ENCODE measurements at regions not wholly inside any gene's neighbourhood (a gene's known extent, or its start where the extent isn't known, plus 50 kb on each side); places are given as distances from the start of the nearest gene placed in this dataset.

GRCh38 chr3:77815467-77815866 lies 775.6 kb downstream of the ROBO2 start:
- DNase-seq (ENCODE audit: low spot score in 2 of 2) (no peak), ATAC-seq (no peak)
- no peak overlapping the region for H3K27ac Mint-ChIP-seq
- H3K36me3 Mint-ChIP-seq = no peaks in the 10 kb centered on the region
- peaks cover 9 to 11% of the 10 kb centered on the region in 2 donors for H3K9me3 Mint-ChIP-seq

- ATAC-seq = no peak
- no peak for DNase-seq (ENCODE audit: low spot score in 2 of 2)
- Mint-ChIP-seq H3K9me3 (peaks cover 15 to 17% of the 10 kb centered on the region in 2 donors), H3K27ac (no peak overlapping the region), H3K36me3 (no peaks in the 10 kb centered on the region)
Observed at GRCh38 chr3:77816366-77816765, 776.5 kb downstream of the ROBO2 start.

DNA sequence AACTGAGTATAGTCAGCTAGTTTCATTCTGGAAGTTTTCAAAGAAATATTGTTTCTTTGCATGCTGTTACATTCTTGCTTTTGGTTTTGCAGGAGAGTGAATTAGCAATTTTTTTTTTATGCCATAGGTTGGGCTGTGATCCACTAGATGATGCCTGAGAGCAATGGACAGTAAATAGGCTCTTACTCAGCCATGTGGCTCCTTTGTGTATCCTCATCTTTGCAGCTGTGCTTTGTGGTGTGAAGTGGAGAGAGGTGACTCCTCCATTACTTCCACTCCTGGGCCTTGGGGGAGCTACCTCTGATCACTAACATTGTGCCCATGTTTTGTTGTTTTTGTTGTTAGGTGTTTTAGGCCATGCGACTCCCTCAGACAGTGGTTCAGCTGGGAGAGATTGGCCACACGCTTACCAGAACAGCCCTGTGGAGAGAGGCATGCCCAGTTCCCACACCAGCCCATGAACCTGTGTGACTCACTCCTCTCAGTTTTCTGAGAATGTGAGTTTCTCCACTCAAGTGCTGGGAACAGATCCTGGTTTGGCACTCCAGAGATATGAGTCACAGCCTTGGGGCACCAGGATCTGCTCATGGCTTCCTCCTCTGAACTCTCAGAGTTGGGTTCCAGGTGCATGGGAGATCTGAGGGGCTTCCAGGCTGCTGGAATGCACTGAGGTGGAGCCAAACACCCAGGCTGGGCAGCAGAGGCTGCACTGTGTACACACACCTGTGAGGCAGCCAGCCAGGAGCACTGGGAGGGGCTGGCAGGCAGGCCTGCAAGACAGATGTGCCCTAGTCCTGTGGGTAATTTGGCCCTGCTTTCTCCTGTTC lies 785.3 kb downstream of the ROBO2 start:
- no peak overlapping the region for H3K27ac Mint-ChIP-seq
- H3K9me3 Mint-ChIP-seq = peaks cover 27 to 32% of the 10 kb centered on the region in 2 donors
- H3K36me3 Mint-ChIP-seq = peaks cover 0 to 7% of the 10 kb centered on the region in 2 donors
- DNase-seq (ENCODE audit: low spot score in 2 of 2) = no peak
- no peak for ATAC-seq

- ATAC-seq = no peak
- Mint-ChIP-seq H3K27ac (no peak overlapping the region), H3K9me3 (peaks cover 10 to 17% of the 10 kb centered on the region in 2 donors), H3K36me3 (no peaks in the 10 kb centered on the region)
- DNase-seq (ENCODE audit: low spot score in 2 of 2) = no peak
Observed at GRCh38 chr3:77835921-77836320, 796.0 kb downstream of the ROBO2 start.

DNA sequence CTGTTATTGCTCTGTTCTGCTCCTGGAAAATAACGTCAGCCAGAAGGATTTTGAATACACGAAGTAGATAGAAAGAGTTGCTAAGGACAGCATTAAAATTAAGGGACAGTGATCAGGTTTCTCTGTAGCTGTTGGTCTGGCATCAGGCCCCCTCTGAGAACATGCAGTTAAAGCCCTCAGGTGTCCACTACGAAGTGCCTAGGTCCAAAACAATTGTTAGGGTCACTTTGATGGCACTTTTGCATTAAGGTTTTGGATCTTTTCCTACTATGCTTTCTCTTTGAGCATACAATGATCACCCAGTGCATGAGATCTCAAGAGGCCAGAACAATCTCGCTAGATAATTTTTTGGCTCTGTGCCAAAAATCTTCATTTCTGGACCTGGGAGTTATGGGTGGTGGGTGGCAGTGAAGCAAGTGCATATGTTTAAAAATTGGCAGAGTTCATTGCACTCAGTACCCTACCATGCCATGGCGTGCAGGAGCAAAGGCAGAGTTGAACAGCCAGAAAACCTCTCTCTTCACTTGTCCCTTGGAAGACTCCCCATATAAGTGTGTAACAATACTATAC lies 797.6 kb downstream of the ROBO2 start:
- no peak for DNase-seq (ENCODE audit: low spot score in 2 of 2)
- Mint-ChIP-seq H3K9me3 (peaks cover 12 to 27% of the 10 kb centered on the region in 2 donors), H3K27ac (no peak overlapping the region), H3K36me3 (peaks cover 7 to 12% of the 10 kb centered on the region in 2 donors)
- ATAC-seq = no peak

DNA sequence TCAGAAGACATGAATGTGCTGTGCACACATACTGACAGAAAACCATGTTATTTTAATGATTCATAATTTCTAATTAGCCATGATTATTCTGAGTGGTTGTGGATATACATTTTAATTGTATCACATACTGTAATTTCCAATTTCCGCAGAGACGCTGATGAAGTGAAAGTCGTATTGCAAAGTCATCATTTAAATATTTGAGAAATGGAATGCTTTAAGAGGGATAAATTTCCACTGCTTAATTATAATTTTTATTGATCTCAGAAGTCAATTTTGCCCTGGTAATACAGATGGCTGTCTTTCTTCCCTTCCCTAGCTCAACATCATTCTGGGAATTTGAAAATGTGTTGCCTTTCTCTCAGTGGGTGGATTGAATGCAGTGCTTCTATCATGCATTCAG lies 819.3 kb downstream of the ROBO2 start:
- Mint-ChIP-seq H3K36me3 (no peaks in the 10 kb centered on the region), H3K9me3 (peaks cover 0 to 10% of the 10 kb centered on the region in 2 donors), H3K27ac (no peak overlapping the region)
- ATAC-seq (no peak), DNase-seq (ENCODE audit: low spot score in 2 of 2) (no peak)

GRCh38 chr3:77868725-77869124 lies 828.8 kb downstream of the ROBO2 start:
- ATAC-seq = no peak
- DNase-seq (ENCODE audit: low spot score in 2 of 2) = no peak
- H3K36me3 Mint-ChIP-seq = no peaks in the 10 kb centered on the region
- H3K27ac Mint-ChIP-seq = no peak overlapping the region
- H3K9me3 Mint-ChIP-seq = peaks cover 17 to 20% of the 10 kb centered on the region in 2 donors

GRCh38 chr3:77869423-77869822 lies 829.5 kb downstream of the ROBO2 start:
- Mint-ChIP-seq H3K27ac (no peak overlapping the region), H3K36me3 (no peaks in the 10 kb centered on the region), H3K9me3 (peaks cover 20 to 22% of the 10 kb centered on the region in 2 donors)
- no peak for DNase-seq (ENCODE audit: low spot score in 2 of 2)
- ATAC-seq = no peak

DNA sequence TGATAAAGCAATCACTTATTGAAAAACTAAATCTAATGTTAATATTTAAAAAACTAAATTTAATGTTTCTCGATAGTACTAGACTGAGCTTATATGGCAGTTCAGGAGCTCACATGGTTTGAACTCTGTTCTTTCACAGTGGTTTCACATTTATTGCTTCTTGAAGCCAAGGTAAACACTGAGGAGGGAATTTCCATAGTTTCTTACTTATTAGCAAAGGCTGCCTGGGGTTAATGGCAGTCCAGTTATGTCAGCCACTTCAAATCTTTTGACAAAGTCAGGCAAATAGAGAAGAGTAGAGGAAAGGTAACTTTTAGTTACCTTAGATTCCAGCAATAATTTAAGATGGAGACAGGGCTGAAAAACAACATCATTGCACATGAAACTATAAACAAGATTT lies 831.5 kb downstream of the ROBO2 start:
- Mint-ChIP-seq H3K27ac (no peak overlapping the region), H3K36me3 (no peaks in the 10 kb centered on the region), H3K9me3 (peaks cover 22 to 23% of the 10 kb centered on the region in 2 donors)
- DNase-seq (ENCODE audit: low spot score in 2 of 2) (no peak), ATAC-seq (no peak)

- no peak overlapping the region for H3K27ac Mint-ChIP-seq
- peaks cover 24 to 29% of the 10 kb centered on the region in 2 donors for H3K9me3 Mint-ChIP-seq
- no peak for ATAC-seq
- H3K36me3 Mint-ChIP-seq = peaks cover 0 to 5% of the 10 kb centered on the region in 2 donors
- no peak for DNase-seq (ENCODE audit: low spot score in 2 of 2)
Observed at GRCh38 chr3:77873598-77873997, 833.7 kb downstream of the ROBO2 start.

GRCh38 chr3:77885381-77885780 lies 845.5 kb downstream of the ROBO2 start:
- no peak overlapping the region for H3K27ac Mint-ChIP-seq
- no peak for DNase-seq (ENCODE audit: low spot score in 2 of 2)
- no peaks in the 10 kb centered on the region for H3K36me3 Mint-ChIP-seq
- no peak for ATAC-seq
- peaks cover 6 to 8% of the 10 kb centered on the region in 2 donors for H3K9me3 Mint-ChIP-seq

GRCh38 chr3:77887611-77888010 lies 847.7 kb downstream of the ROBO2 start:
- ATAC-seq (no peak), DNase-seq (ENCODE audit: low spot score in 2 of 2) (no peak)
- peaks cover 6 to 8% of the 10 kb centered on the region in 2 donors for H3K9me3 Mint-ChIP-seq
- no peak overlapping the region for H3K27ac Mint-ChIP-seq
- H3K36me3 Mint-ChIP-seq = no peaks in the 10 kb centered on the region

DNA sequence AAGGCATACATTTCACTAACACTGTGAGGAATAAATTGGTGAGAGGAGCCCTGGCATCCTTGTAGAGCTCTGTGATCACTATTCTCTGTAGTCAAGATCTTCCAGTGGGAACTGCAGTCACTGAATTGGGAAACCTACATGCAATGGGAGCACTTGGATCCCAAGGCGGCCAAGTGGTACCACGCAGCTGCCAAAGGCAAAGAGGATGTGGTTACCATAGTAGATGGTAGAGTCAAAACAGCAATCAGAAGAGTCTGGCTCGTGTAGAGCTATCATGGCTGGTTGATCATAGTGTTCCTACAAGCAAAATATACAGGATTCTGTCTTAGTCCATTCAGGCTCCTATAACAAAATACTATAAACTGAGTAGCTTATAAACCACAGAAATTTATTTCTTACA lies 849.7 kb downstream of the ROBO2 start:
- no peak overlapping the region for H3K27ac Mint-ChIP-seq
- DNase-seq (ENCODE audit: low spot score in 2 of 2) = no peak
- peaks cover 12 to 13% of the 10 kb centered on the region in 2 donors for H3K9me3 Mint-ChIP-seq
- H3K36me3 Mint-ChIP-seq = no peaks in the 10 kb centered on the region
- ATAC-seq = no peak

DNA sequence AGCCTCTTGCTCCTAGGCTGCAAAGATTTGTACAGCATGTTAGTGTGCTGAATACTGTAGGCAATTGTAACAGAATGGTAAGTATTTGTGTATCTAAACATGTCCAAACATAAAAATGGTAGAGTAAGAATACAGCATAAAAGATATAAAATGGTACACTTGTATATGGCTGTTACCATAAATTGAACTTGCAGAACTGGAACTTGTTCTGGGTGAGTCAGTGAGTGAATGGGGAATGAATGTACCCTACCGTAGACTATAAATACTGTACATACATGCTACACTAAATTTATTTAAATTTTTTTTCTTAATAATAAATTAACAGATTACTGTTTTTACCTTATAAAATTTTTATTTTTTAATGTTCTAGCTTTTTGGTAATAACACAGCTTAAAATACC lies 858.7 kb downstream of the ROBO2 start:
- H3K9me3 Mint-ChIP-seq = peaks cover 33% of the 10 kb centered on the region in 2 donors
- H3K27ac Mint-ChIP-seq = no peak overlapping the region
- DNase-seq (ENCODE audit: low spot score in 2 of 2) (no peak), ATAC-seq (no peak)
- peaks cover 0 to 19% of the 10 kb centered on the region in 2 donors for H3K36me3 Mint-ChIP-seq

GRCh38 chr3:77902675-77903074 lies 862.8 kb downstream of the ROBO2 start:
- Mint-ChIP-seq H3K36me3 (peaks cover 0 to 11% of the 10 kb centered on the region in 2 donors), H3K27ac (no peak overlapping the region), H3K9me3 (peaks cover 31 to 36% of the 10 kb centered on the region in 2 donors)
- DNase-seq (ENCODE audit: low spot score in 2 of 2) (no peak), ATAC-seq (no peak)

DNA sequence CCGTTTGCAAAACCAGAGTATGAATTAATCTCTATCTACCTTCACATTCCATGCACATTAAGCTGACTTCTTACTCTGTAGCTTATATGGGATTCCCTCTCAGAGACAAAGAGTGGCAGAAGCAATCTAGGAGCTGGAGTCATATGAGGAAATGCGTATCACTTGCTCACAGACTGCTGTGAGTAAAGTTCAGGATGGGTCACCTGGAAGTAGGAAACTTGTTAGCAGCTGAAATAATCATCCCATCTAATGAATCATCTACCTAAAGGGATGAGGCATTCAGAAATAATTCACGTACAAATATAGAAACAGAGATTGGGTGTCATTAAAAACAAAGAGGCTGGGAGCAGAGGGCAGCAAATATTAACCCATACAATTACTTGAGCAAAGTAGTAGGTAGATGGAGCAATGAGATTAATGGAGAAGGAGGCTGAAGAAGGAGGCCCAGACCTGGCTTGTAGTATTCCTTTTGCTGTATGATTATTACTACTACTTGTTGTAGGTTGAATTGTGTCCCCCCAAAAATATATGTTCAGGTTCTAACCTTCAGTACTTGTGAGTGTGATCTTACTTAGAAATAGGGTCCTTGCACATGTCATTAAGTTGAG lies 866.3 kb downstream of the ROBO2 start:
- peaks cover 26 to 32% of the 10 kb centered on the region in 2 donors for H3K9me3 Mint-ChIP-seq
- no peak for ATAC-seq
- H3K36me3 Mint-ChIP-seq = peaks cover 0 to 8% of the 10 kb centered on the region in 2 donors
- H3K27ac Mint-ChIP-seq = no peak overlapping the region
- DNase-seq (ENCODE audit: low spot score in 2 of 2) = no peak

DNA sequence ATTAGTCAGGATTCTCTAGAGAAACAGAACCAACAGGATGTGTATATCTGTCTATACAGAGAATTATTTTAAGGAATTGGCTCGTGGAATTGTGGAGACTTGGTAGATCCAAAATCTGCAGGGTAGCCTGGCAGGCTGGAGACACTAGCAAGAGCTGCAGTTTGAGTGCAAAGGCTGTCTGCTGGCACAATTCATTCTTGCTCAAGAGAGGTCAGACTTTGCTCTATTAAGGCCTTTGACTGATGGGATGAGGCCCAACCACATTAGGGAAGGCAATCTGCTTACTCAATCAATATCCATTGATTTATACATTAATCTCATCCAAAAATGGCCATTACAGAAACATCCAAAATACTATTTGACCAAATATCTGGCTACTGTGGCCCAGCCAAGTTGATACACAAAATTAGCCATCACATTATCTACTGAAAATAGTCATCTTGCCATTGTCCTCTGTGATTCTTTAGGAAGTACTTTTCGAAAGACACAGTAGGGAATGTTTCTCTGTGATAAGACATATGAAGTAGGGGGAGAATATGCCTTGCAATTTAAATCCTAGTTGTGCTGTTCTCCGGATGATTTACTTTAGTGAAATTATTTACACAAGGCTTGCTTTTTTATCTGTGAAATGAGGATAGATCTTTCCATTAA lies 873.8 kb downstream of the ROBO2 start:
- Mint-ChIP-seq H3K36me3 (peaks cover 0 to 4% of the 10 kb centered on the region in 2 donors), H3K9me3 (peaks cover 5 to 6% of the 10 kb centered on the region in 2 donors), H3K27ac (no peak overlapping the region)
- ATAC-seq (no peak), DNase-seq (ENCODE audit: low spot score in 2 of 2) (no peak)
